Right lobe of liver (tissue), 6 donors: ENCODE measurements at regions not wholly inside any gene's neighbourhood (a gene's known extent, or its start where the extent isn't known, plus 50 kb on each side); places are given as distances from the start of the nearest gene placed in this dataset.

ENCODE experiments used
- ATAC-seq, 4 donors: fragments of 200-7000 bp; cut with Tn5 transposase; one replicate each; pipeline ENCODE4 v1.9.1; 2020; ENCODE audit warnings: mild to moderate bottlenecking in 4 of 4, moderate library complexity in 4 of 4
- DNase-seq, 3 donors: peaks; one replicate each; pipeline ENCODE4 v3.0.0-alpha.2; 2020
- H3K27ac ChIP-seq, 3 donors: fragments of 200-600 bp; one replicate each; pipeline ENCODE4 v1.8.0; 2022
- H3K27me3 ChIP-seq, 2 donors: fragments of 200-600 bp; one replicate each; pipeline ENCODE4 v1.8.0; 2022
- H3K36me3 ChIP-seq, 4 donors: fragments of 200-600 bp; sonication (generic) in 1 of 4; one replicate each; pipeline versions ENCODE4 v1.5.1 to v1.8.0; 2017 to 2022; ENCODE audit warnings: control low read depth in 1 of 4
- H3K4me1 ChIP-seq, 4 donors: fragments of 200-600 bp; sonication (generic) in 1 of 4; one replicate each; pipeline versions ENCODE4 v1.5.1 to v1.8.0; 2017 to 2022; ENCODE audit warnings: control low read depth in 1 of 4
- H3K4me3 ChIP-seq, 3 donors: fragments of 200-600 bp; one replicate each; pipeline ENCODE4 v1.8.0; 2022
- H3K9me3 ChIP-seq, 4 donors: fragments of 200-600 bp; sonication (generic) in 1 of 4; one replicate each; pipeline versions ENCODE4 v1.5.1 to v1.8.0; 2017 to 2022; ENCODE audit warnings: control low read depth in 1 of 4
- CTCF ChIP-seq, 4 donors: fragments of 200-600 bp in 3 of 4; fragments of 450-650 bp in 1 of 4; IDR thresholded peaks; one replicate each; pipeline versions ENCODE4 v1.5.1 to v1.8.0; 2016 to 2022; ENCODE audit warnings: antibody characterized with exemption in 4 of 4, mild to moderate bottlenecking in 2 of 4
- POLR2A ChIP-seq: fragments of 450-650 bp; IDR thresholded peaks from one replicate; pipeline ENCODE4 v1.6.1; 2017; ENCODE audit warnings: antibody characterized with exemption, mild to moderate bottlenecking
- WGBS: methylation state at CpG from one replicate; pipeline ENCODE4 v1.1.6; 2018; ENCODE audit warnings: low coverage, low lambda C conversion rate; ENCODE audit not compliant: insufficient coverage; ENCODE audit errors: missing lambda C conversion rate; 5-methylcytosine and 5-hydroxymethylcytosine counted together
- intact Hi-C, 2 donors: fragments of 100-400 bp; cut with DNase I; formaldehyde crosslinking; loops; one replicate each; pipeline versions ENCODE4 v1.11.2 to v1.14.1; 2022
- donor health status: DM: no; HTN: yes; CAD: no.
- donor health status: DM: no; HTN: no; CAD: no.
- donor health status: DM: no; HTN: no; CAD: no.
- donor health status: DM: no; HTN: yes; CAD: no.
- donor health status: DM: no; HTN: yes; CAD: no.

- no peak for ATAC-seq
- Histone ChIP-seq H3K27ac (no peak overlapping the region), H3K4me3 (no peak overlapping the region), H3K9me3 (no peaks in the 10 kb centered on the region), H3K27me3 (no peaks in the 10 kb centered on the region), H3K4me1 (no peaks in the 10 kb centered on the region), H3K36me3 (no peaks in the 10 kb centered on the region)
- no peak for DNase-seq
- no peak for TF ChIP-seq POLR2A
- TF ChIP-seq CTCF (IDR thresholded peaks at IDR 0.05) = no peak
- 57% methylated on average over 1 of the region's 2 CpGs for WGBS
- intact Hi-C loops = no loop called here
Observed at GRCh38 chr2:11019614-11020013, 107.9 kb downstream of the KCNF1 start.

GRCh38 chr2:11022064-11022463, 110.3 kb downstream of the KCNF1 start:
- no peaks in the 10 kb centered on the region for H3K4me1 ChIP-seq
- ATAC-seq (no peak), DNase-seq (no peak)
- intact Hi-C loops = no loop called here
- no peaks in the 10 kb centered on the region for H3K27me3 ChIP-seq
- H3K36me3 ChIP-seq = no peaks in the 10 kb centered on the region
- no peak overlapping the region for H3K4me3 ChIP-seq
- WGBS = 29% methylated on average over 1 of the region's 6 CpGs
- no peaks in the 10 kb centered on the region for H3K9me3 ChIP-seq
- TF ChIP-seq POLR2A (no peak), CTCF (IDR thresholded peaks at IDR 0.05) (no peak)
- no peak overlapping the region for H3K27ac ChIP-seq

GRCh38 chr2:11022591-11023273, 111.0 kb downstream of the KCNF1 start:
- DNase-seq (no peak), ATAC-seq (peak in 3 of 4 donors; percentile 25 to 65 (median 32))
- no peaks in the 10 kb centered on the region for H3K36me3 ChIP-seq
- no peaks in the 10 kb centered on the region for H3K4me1 ChIP-seq
- H3K27ac ChIP-seq = no peak overlapping the region
- intact Hi-C loops = no loop called here
- TF ChIP-seq CTCF (IDR thresholded peaks at IDR 0.05) = no peak
- no peak for TF ChIP-seq POLR2A
- 60% methylated on average over 5 of the region's 12 CpGs for WGBS
- no peaks in the 10 kb centered on the region for H3K27me3 ChIP-seq
- H3K4me3 ChIP-seq = no peak overlapping the region
- H3K9me3 ChIP-seq = no peaks in the 10 kb centered on the region

GRCh38 chr2:11023326-11024258, 111.9 kb downstream of the KCNF1 start:
- no peaks in the 10 kb centered on the region for H3K36me3 ChIP-seq
- H3K4me1 ChIP-seq = no peaks in the 10 kb centered on the region
- intact Hi-C loops = no loop called here
- H3K27ac ChIP-seq = no peak overlapping the region
- DNase-seq (no peak), ATAC-seq (no peak)
- no peak overlapping the region for H3K4me3 ChIP-seq
- no peaks in the 10 kb centered on the region for H3K27me3 ChIP-seq
- WGBS = 79% methylated on average over 7 of the region's 29 CpGs
- no peak for TF ChIP-seq POLR2A
- TF ChIP-seq CTCF (IDR thresholded peaks at IDR 0.05) = no peak
- no peaks in the 10 kb centered on the region for H3K9me3 ChIP-seq
